SK-N-SH treated with all-trans-retinoic acid at 6 μM for 48 hours (cell line): ENCODE measurements at regions not wholly inside any gene's neighbourhood (a gene's known extent, or its start where the extent isn't known, plus 50 kb on each side); places are given as distances from the start of the nearest gene placed in this dataset.

Experiments used
- ATAC-seq: fragments of 200-7000 bp; cut with Tn5 transposase; 3 replicates; pipeline ENCODE4 v1.9.1; 2020; ENCODE audit warnings: mild to moderate bottlenecking, moderate library complexity
- ARNTL ChIP-seq: fragments of 450-650 bp; formaldehyde crosslinking; IDR thresholded peaks from 2 replicates; pipeline ENCODE4 v1.5.0; 2020; ENCODE audit warnings: low read depth, mild to moderate bottlenecking, moderate library complexity, borderline replicate concordance
- BACH2 ChIP-seq: fragments of 250-450 bp; sonication (Bioruptor Pico); IDR thresholded peaks from 2 replicates; pipeline ENCODE4 v1.9.0; 2021; ENCODE audit warnings: mild to moderate bottlenecking, borderline replicate concordance
- CSDC2 ChIP-seq: fragments of 250-450 bp; sonication (Bioruptor Pico); IDR thresholded peaks from 2 replicates; pipeline ENCODE4 v1.5.0; 2020; ENCODE audit warnings: mild to moderate bottlenecking, moderate library complexity
- ESRRG ChIP-seq: fragments of 250-450 bp; sonication (Bioruptor Pico); IDR thresholded peaks from 2 replicates; pipeline ENCODE4 v1.6.1; 2021; ENCODE audit warnings: mild to moderate bottlenecking
- ISL1 ChIP-seq: fragments of 250-450 bp; sonication (Bioruptor Pico); IDR thresholded peaks from 2 replicates; pipeline ENCODE4 v2.1.2; 2022; ENCODE audit warnings: mild to moderate bottlenecking, moderate library complexity
- OSR1 ChIP-seq: fragments of 250-450 bp; sonication (Bioruptor Pico); IDR thresholded peaks from 2 replicates; pipeline ENCODE4 v1.8.0; 2022; ENCODE audit warnings: moderate library complexity, mild to moderate bottlenecking, inconsistent platforms
- PPARA ChIP-seq: fragments of 250-450 bp; sonication (Bioruptor Pico); IDR thresholded peaks from 2 replicates; pipeline ENCODE4 v1.5.0; 2020; ENCODE audit warnings: mild to moderate bottlenecking, borderline replicate concordance
- RARB ChIP-seq: fragments of 250-450 bp; sonication (Bioruptor Pico); IDR thresholded peaks from 2 replicates; pipeline ENCODE4 v1.8.0; 2021; ENCODE audit warnings: mild to moderate bottlenecking, moderate library complexity
- SNAI2 ChIP-seq: fragments of 250-450 bp; sonication (Bioruptor Pico); IDR thresholded peaks from 2 replicates; pipeline ENCODE4 v1.5.0; 2020; ENCODE audit warnings: mild to moderate bottlenecking, moderate library complexity
- TOX ChIP-seq: fragments of 250-450 bp; sonication (Bioruptor Pico); IDR thresholded peaks from 2 replicates; pipeline ENCODE4 v1.8.0; 2021; ENCODE audit warnings: mild to moderate bottlenecking, moderate library complexity, borderline replicate concordance
- ZC3H10 ChIP-seq: fragments of 250-450 bp; sonication (Bioruptor Pico); IDR thresholded peaks from 2 replicates; pipeline ENCODE4 v1.5.1; 2021; ENCODE audit warnings: mild to moderate bottlenecking, moderate library complexity
- ZFP3 ChIP-seq: fragments of 250-450 bp; sonication (Bioruptor Pico); IDR thresholded peaks from 2 replicates; pipeline ENCODE4 v1.5.0; 2020; ENCODE audit warnings: mild to moderate bottlenecking, moderate library complexity
- ZFP30 ChIP-seq: fragments of 450-650 bp; formaldehyde crosslinking; IDR thresholded peaks from 2 replicates; pipeline ENCODE4 v1.5.0; 2022; ENCODE audit warnings: mild to moderate bottlenecking, moderate library complexity
- ZNF565 ChIP-seq: fragments of 450-650 bp; formaldehyde crosslinking; conservative IDR thresholded peaks from 2 replicates; pipeline ENCODE4 v1.5.0; 2020; ENCODE audit warnings: low read depth, mild to moderate bottlenecking, moderate library complexity
- ZNF8 ChIP-seq: fragments of 450-650 bp; formaldehyde crosslinking; IDR thresholded peaks from 2 replicates; pipeline ENCODE4 v1.5.0; 2020; ENCODE audit warnings: mild to moderate bottlenecking, moderate library complexity
- TF ChIP-seq, protein P1 (sequence below): fragments of 250-450 bp; sonication (Bioruptor Pico); IDR thresholded peaks from 2 replicates; pipeline ENCODE4 v1.8.0; 2020; ENCODE audit warnings: mild to moderate bottlenecking, moderate library complexity, borderline replicate concordance
- TF ChIP-seq, protein P2 (sequence below): fragments of 250-450 bp; sonication (Bioruptor Pico); IDR thresholded peaks from 2 replicates; pipeline ENCODE4 v1.5.1; 2021; ENCODE audit warnings: mild to moderate bottlenecking, moderate library complexity
- TF ChIP-seq, protein P3 (sequence below): fragments of 250-450 bp; sonication (Bioruptor Pico); IDR thresholded peaks from 2 replicates; pipeline ENCODE4 v1.5.0; 2020; ENCODE audit warnings: mild to moderate bottlenecking, moderate library complexity
- TF ChIP-seq, protein P4 (sequence below): fragments of 250-450 bp; sonication (Bioruptor Pico); IDR thresholded peaks from 2 replicates; pipeline ENCODE4 v1.5.1; 2020; ENCODE audit warnings: low read depth, mild to moderate bottlenecking, moderate library complexity

DNA sequence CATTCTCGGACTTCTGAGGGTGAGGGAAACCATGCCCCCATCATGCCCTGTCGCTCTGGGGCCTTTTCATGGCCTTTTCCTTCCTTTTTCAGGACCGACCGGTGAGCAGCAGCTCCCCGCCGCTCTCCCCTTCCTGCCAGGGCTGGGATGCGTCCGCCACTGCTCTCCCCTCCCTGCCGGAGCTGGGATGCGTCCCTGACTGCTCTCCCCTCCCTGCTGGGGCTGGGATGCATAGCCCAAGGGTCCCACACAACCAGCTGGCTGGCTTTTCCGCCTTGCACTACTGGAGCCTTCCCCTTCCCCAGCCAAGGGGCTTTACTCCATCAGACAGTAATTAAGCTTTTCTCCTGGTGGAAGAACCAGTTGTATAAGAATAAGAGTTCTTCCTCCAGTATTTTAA lies 129.7 kb upstream of the COBL start:
- no peak for TF ChIP-seq ARNTL (CRISPR knock-in tag)
- TF ChIP-seq, protein P1, sequence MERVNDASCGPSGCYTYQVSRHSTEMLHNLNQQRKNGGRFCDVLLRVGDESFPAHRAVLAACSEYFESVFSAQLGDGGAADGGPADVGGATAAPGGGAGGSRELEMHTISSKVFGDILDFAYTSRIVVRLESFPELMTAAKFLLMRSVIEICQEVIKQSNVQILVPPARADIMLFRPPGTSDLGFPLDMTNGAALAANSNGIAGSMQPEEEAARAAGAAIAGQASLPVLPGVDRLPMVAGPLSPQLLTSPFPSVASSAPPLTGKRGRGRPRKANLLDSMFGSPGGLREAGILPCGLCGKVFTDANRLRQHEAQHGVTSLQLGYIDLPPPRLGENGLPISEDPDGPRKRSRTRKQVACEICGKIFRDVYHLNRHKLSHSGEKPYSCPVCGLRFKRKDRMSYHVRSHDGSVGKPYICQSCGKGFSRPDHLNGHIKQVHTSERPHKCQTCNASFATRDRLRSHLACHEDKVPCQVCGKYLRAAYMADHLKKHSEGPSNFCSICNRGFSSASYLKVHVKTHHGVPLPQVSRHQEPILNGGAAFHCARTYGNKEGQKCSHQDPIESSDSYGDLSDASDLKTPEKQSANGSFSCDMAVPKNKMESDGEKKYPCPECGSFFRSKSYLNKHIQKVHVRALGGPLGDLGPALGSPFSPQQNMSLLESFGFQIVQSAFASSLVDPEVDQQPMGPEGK (CRISPR knock-in tag): no peak
- ATAC-seq: no peak

DNA sequence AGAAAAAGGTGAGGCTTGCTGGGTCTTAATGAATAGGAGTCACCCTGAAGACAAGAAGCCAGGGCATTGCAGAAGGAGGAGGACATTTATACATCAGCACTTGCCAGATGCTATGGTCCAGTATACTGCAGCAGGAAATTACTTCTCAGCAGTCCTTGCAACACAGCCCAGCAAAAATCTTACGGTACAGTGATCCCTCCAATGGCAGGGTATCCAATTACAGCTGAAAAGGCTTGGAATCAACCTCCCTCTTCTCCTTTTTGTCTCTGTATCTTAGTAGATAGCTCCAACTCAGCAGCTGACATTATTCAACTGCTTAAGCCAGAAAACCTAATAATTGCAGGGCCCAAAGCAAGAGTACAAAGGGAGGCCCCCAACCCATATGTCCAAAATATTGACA lies 128.3 kb upstream of the COBL start:
- TF ChIP-seq ZNF8 (no peak), ARNTL (CRISPR knock-in tag) (no peak)
- TF ChIP-seq, protein P2, sequence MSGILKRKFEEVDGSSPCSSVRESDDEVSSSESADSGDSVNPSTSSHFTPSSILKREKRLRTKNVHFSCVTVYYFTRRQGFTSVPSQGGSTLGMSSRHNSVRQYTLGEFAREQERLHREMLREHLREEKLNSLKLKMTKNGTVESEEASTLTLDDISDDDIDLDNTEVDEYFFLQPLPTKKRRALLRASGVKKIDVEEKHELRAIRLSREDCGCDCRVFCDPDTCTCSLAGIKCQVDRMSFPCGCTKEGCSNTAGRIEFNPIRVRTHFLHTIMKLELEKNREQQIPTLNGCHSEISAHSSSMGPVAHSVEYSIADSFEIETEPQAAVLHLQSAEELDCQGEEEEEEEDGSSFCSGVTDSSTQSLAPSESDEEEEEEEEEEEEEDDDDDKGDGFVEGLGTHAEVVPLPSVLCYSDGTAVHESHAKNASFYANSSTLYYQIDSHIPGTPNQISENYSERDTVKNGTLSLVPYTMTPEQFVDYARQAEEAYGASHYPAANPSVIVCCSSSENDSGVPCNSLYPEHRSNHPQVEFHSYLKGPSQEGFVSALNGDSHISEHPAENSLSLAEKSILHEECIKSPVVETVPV (CRISPR knock-in tag): no peak
- ATAC-seq: no peak

DNA sequence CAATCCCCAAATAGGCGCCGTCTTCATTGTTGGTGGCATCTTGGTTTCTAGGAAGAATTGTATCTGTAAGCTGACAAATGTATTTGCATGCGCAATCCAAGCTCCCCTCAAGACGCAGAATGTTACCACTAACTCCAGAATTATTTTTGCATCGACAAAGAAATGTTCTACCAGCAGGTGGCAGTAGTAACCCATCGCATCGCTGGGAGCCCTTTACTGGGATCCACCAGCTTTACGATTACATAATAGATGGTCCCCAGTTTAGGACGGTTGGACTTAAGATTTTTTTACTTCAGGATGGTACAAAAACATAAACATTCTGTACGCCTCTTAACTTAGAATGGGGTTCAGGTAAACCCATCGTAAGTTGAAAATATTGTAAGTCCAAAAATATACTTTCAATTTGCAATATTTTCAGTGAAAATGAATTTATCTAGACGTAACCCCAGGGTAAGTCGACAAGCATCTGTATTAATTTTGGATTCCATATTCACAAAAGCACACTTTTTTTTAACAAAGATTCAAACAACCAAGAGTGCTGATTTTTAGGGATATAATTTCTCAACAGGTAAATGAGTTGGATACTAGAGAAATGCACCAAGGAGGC lies 114.0 kb upstream of the COBL start:
- no peak for ATAC-seq

DNA sequence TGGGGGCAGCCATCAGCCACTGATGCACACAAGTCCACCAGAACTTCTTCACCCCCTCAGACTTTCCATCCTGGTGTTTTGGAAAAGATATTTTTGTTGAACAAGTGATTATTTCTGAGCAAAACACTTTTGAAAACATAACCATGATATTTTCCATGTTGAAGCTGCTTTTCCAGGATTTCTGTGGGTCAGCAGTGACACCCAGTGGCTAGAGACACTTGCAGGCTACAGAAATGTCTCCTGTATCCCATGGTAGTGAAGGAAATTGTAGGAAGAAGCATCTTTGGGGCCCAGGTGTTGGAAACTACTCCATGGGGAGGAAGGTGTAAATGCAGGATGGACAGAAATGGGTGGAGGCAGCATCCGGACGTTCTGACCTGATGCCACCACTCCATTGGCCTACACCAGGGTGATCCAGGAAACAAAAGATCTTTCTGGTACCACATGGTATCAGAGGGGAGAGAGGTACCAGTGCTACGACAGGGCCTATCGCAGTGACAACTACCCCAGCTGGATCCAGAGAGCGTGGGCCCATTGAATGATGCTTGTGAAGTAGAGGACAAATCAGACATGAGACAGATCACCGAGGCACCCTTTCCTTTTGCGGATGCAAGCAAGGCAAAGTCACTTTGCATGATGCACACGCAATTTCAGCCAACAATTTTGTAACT lies 111.7 kb upstream of the COBL start:
- no peak for ATAC-seq
- TF ChIP-seq ZNF8 (no peak), BACH2 (CRISPR knock-in tag) (no peak), ESRRG (CRISPR knock-in tag) (no peak), ARNTL (CRISPR knock-in tag) (no peak), ZNF565 (no peak), ZFP3 (CRISPR knock-in tag) (no peak), ZFP30 (CRISPR knock-in tag) (no peak)
- TF ChIP-seq, protein P3, sequence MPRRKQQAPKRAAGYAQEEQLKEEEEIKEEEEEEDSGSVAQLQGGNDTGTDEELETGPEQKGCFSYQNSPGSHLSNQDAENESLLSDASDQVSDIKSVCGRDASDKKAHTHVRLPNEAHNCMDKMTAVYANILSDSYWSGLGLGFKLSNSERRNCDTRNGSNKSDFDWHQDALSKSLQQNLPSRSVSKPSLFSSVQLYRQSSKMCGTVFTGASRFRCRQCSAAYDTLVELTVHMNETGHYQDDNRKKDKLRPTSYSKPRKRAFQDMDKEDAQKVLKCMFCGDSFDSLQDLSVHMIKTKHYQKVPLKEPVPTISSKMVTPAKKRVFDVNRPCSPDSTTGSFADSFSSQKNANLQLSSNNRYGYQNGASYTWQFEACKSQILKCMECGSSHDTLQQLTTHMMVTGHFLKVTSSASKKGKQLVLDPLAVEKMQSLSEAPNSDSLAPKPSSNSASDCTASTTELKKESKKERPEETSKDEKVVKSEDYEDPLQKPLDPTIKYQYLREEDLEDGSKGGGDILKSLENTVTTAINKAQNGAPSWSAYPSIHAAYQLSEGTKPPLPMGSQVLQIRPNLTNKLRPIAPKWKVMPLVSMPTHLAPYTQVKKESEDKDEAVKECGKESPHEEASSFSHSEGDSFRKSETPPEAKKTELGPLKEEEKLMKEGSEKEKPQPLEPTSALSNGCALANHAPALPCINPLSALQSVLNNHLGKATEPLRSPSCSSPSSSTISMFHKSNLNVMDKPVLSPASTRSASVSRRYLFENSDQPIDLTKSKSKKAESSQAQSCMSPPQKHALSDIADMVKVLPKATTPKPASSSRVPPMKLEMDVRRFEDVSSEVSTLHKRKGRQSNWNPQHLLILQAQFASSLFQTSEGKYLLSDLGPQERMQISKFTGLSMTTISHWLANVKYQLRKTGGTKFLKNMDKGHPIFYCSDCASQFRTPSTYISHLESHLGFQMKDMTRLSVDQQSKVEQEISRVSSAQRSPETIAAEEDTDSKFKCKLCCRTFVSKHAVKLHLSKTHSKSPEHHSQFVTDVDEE: no peak
- TF ChIP-seq, protein P1 (CRISPR knock-in tag): no peak

More for the DNA sequence above, 114.0 kb upstream of the COBL start:
- TF ChIP-seq, protein P3: no peak
- TF ChIP-seq, protein P1 (CRISPR knock-in tag): no peak
- TF ChIP-seq CSDC2 (no peak), RARB (no peak), SNAI2 (no peak), OSR1 (no peak), ISL1 (no peak), PPARA (CRISPR knock-in tag) (no peak), TOX (CRISPR knock-in tag) (no peak), ZNF8 (no peak), ARNTL (CRISPR knock-in tag) (no peak), ZC3H10 (CRISPR knock-in tag) (no peak), BACH2 (CRISPR knock-in tag) (no peak), ESRRG (CRISPR knock-in tag) (no peak)
- TF ChIP-seq, protein P4, sequence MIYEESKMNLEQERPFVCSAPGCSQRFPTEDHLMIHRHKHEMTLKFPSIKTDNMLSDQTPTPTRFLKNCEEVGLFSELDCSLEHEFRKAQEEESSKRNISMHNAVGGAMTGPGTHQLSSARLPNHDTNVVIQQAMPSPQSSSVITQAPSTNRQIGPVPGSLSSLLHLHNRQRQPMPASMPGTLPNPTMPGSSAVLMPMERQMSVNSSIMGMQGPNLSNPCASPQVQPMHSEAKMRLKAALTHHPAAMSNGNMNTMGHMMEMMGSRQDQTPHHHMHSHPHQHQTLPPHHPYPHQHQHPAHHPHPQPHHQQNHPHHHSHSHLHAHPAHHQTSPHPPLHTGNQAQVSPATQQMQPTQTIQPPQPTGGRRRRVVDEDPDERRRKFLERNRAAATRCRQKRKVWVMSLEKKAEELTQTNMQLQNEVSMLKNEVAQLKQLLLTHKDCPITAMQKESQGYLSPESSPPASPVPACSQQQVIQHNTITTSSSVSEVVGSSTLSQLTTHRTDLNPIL (CRISPR knock-in tag): no peak
